GM23338 (cell line): ENCODE measurements at regions not wholly inside any gene's neighbourhood (a gene's known extent, or its start where the extent isn't known, plus 50 kb on each side); places are given as distances from the start of the nearest gene placed in this dataset.

Source experiments
- ATAC-seq: fragments of 200-7000 bp; cut with Tn5 transposase; 3 replicates; pipeline ENCODE4 v1.9.1; 2020
- DNase-seq: peaks from one replicate; pipeline ENCODE4 v3.0.0-alpha.2; 2015; ENCODE audit warnings: low spot score
- H2AFZ ChIP-seq: fragments of 200-600 bp; sonication (generic); 2 replicates; pipeline ENCODE4 v1.8.0; 2016; ENCODE audit warnings: antibody characterized with exemption, mild to moderate bottlenecking, moderate library complexity
- H3F3A ChIP-seq: fragments of 200-600 bp; sonication (generic); replicated peaks from 2 replicates; pipeline ENCODE4 v1.8.0; 2017; ENCODE audit warnings: antibody characterized with exemption, mixed run types, low read depth
- H3K27ac ChIP-seq: fragments of 200-600 bp; sonication (generic); 2 replicates; pipeline ENCODE4 v1.6.1; 2016; ENCODE audit warnings: low read depth
- H3K27me3 ChIP-seq: fragments of 200-600 bp; sonication (generic); 2 replicates; pipeline ENCODE4 v1.8.0; 2016; ENCODE audit warnings: mild to moderate bottlenecking, mixed run types, moderate library complexity; ENCODE audit not compliant: insufficient read depth
- H3K36me3 ChIP-seq: fragments of 200-600 bp; sonication (generic); 2 replicates; pipeline ENCODE4 v1.8.0; 2016; ENCODE audit warnings: mild to moderate bottlenecking; ENCODE audit not compliant: insufficient read depth
- H3K4me1 ChIP-seq: fragments of 200-600 bp; sonication (generic); 2 replicates; pipeline ENCODE4 v1.8.0; 2016; ENCODE audit warnings: mild to moderate bottlenecking, moderate library complexity; ENCODE audit not compliant: insufficient read depth
- H3K4me2 ChIP-seq: fragments of 200-600 bp; sonication (generic); 2 replicates; pipeline ENCODE4 v1.7.1; 2017; ENCODE audit warnings: mixed run types
- H3K4me3 ChIP-seq: fragments of 200-600 bp; sonication (generic); 2 replicates; pipeline ENCODE4 v1.6.1; 2016; ENCODE audit warnings: mixed run types
- H3K79me2 ChIP-seq: fragments of 200-600 bp; sonication (generic); replicated peaks from 2 replicates; pipeline ENCODE4 v1.8.0; 2017; ENCODE audit warnings: mild to moderate bottlenecking; ENCODE audit not compliant: insufficient read depth
- H3K9me2 ChIP-seq: fragments of 200-600 bp; sonication (generic); 2 replicates; pipeline ENCODE4 v1.8.0; 2017; ENCODE audit not compliant: insufficient read depth
- H4K20me1 ChIP-seq: fragments of 200-600 bp; sonication (generic); replicated peaks from 2 replicates; pipeline ENCODE4 v1.8.0; 2017; ENCODE audit warnings: mild to moderate bottlenecking; ENCODE audit not compliant: insufficient read depth
- H3K27ac Mint-ChIP-seq: 2 replicates; pipeline ENCODE4 v1.8.0; 2020; ENCODE audit warnings: inconsistent platforms, mild to moderate bottlenecking, moderate library complexity, mixed read lengths
- H3K27me3 Mint-ChIP-seq: 3 replicates; pipeline ENCODE4 v1.8.0; 2022; ENCODE audit warnings: low read depth, mild to moderate bottlenecking, moderate library complexity, mixed read lengths, inconsistent platforms; ENCODE audit not compliant: insufficient read depth, poor library complexity
- H3K36me3 Mint-ChIP-seq: 3 replicates; pipeline ENCODE4 v1.8.0; 2021; ENCODE audit warnings: low read depth, mild to moderate bottlenecking, inconsistent platforms, moderate library complexity, mixed read lengths
- H3K4me1 Mint-ChIP-seq: 3 replicates; pipeline ENCODE4 v1.8.0; 2020; ENCODE audit warnings: mild to moderate bottlenecking, inconsistent platforms, mixed read lengths
- H3K4me3 Mint-ChIP-seq: 3 replicates; pipeline ENCODE4 v1.8.0; 2021; ENCODE audit warnings: moderate library complexity, mild to moderate bottlenecking, inconsistent platforms, mixed read lengths
- H3K9me3 Mint-ChIP-seq: 3 replicates; pipeline ENCODE4 v1.8.0; 2020; ENCODE audit warnings: moderate library complexity, mild to moderate bottlenecking, inconsistent platforms, mixed read lengths
- CREB1 ChIP-seq: fragments of 250-450 bp; sonication (Bioruptor Pico); IDR thresholded peaks from 2 replicates; pipeline ENCODE4 v1.5.0; 2020; ENCODE audit warnings: low read depth, mild to moderate bottlenecking, moderate library complexity
- CTCF ChIP-seq, 2 experiments: fragments of 200-600 bp in 1 of 2; sonication (generic) in 1 of 2; conservative IDR thresholded peaks; 2 replicates each; pipeline versions ENCODE4 v1.5.1 to v1.6.1; 2016 to 2017; ENCODE audit warnings: antibody characterized with exemption in 2 of 2, low read depth in 2 of 2, mild to moderate bottlenecking in 2 of 2, moderate library complexity in 1 of 2
- ETS1 ChIP-seq: IDR thresholded peaks from 2 replicates; pipeline ENCODE4 v1.6.1; 2016; ENCODE audit warnings: antibody characterized with exemption
- EZH2 ChIP-seq: fragments of 200-600 bp; sonication (generic); IDR thresholded peaks from one replicate; pipeline ENCODE4 v1.8.0; 2017; ENCODE audit warnings: antibody characterized with exemption, mild to moderate bottlenecking, low read depth; ENCODE audit not compliant: unreplicated experiment
- JUNB ChIP-seq: IDR thresholded peaks from one replicate; pipeline ENCODE4 v1.6.1; 2016; ENCODE audit warnings: antibody characterized with exemption; ENCODE audit not compliant: unreplicated experiment
- NANOG ChIP-seq: IDR thresholded peaks from 2 replicates; pipeline ENCODE4 v1.6.1; 2016; ENCODE audit warnings: antibody characterized with exemption, borderline replicate concordance
- POLR2AphosphoS5 ChIP-seq: IDR thresholded peaks from 2 replicates; pipeline ENCODE4 v1.6.1; 2016; ENCODE audit warnings: antibody characterized with exemption, low read depth
- REST ChIP-seq: IDR thresholded peaks from one replicate; pipeline ENCODE4 v1.6.1; 2018; ENCODE audit warnings: antibody characterized with exemption; ENCODE audit not compliant: unreplicated experiment
- STAT1 ChIP-seq: IDR thresholded peaks from one replicate; pipeline ENCODE4 v1.6.1; 2016; ENCODE audit warnings: antibody characterized with exemption; ENCODE audit not compliant: unreplicated experiment
- ZNF114 ChIP-seq: fragments of 250-450 bp; sonication (Bioruptor Pico); IDR thresholded peaks from 2 replicates; pipeline ENCODE4 v1.5.0; 2020; ENCODE audit warnings: mild to moderate bottlenecking, moderate library complexity
- ZNF462 ChIP-seq: fragments of 250-450 bp; sonication (Bioruptor Pico); IDR thresholded peaks from 2 replicates; pipeline ENCODE4 v1.5.0; 2020; ENCODE audit warnings: mild to moderate bottlenecking, moderate library complexity

- no peaks in the 10 kb centered on the region for H3K36me3 ChIP-seq
- H3F3A ChIP-seq, result no peaks in the 10 kb centered on the region
- DNase-seq (no peak), ATAC-seq (no peak; the same call in none of the 3 replicates)
- H3K4me1 ChIP-seq, result peaks cover 8% of the 10 kb centered on the region; the same call in 1 of the 2 replicates
- H3K27ac ChIP-seq, result no peak overlapping the region
- peaks cover 8% of the 10 kb centered on the region; the same call in 2 of the 3 replicates for H3K4me1 Mint-ChIP-seq
- no peaks in the 10 kb centered on the region for H4K20me1 ChIP-seq
- H3K27me3 Mint-ChIP-seq, result peaks cover 3% of the 10 kb centered on the region
- peaks cover 5% of the 10 kb centered on the region; the same call in 1 of the 2 replicates for H3K9me2 ChIP-seq
- no peak overlapping the region for H3K4me3 Mint-ChIP-seq
- no peaks in the 10 kb centered on the region for H3K27me3 ChIP-seq
- TF ChIP-seq NANOG (no peak), ZNF114 (no peak), STAT1 (no peak), REST (no peak), ZNF462 (CRISPR knock-in tag) (no peak), JUNB (no peak), CTCF (conservative IDR thresholded peaks at IDR 0.05; ENCODE audit: low read depth in 2 of 2) (no peak), EZH2 (no peak), ETS1 (no peak), CREB1 (CRISPR knock-in tag) (no peak), POLR2AphosphoS5 (no peak)
- H3K4me3 ChIP-seq, result no peak overlapping the region
- H3K27ac Mint-ChIP-seq, result peak overlapping the region; percentile 13; the same call in 1 of the 2 replicates
- H3K36me3 Mint-ChIP-seq, result no peaks in the 10 kb centered on the region
- H3K79me2 ChIP-seq, result no peaks in the 10 kb centered on the region
- peak overlapping the region; percentile 74; the same call in 1 of the 2 replicates for H2AFZ ChIP-seq
- H3K4me2 ChIP-seq, result no peak overlapping the region
- H3K9me3 Mint-ChIP-seq, result no peaks in the 10 kb centered on the region
Measured at GRCh38 chr2:181810823-181811695, 80.5 kb upstream of the ITPRID2 start.
